ENCODE measurements at regions not wholly inside any gene's neighbourhood (a gene's known extent, or its start where the extent isn't known, plus 50 kb on each side); places are given as distances from the start of the nearest gene placed in this dataset.
A peak's percentile ranks its signal among the peaks of the same experiment; 100 is the strongest.

DNA sequence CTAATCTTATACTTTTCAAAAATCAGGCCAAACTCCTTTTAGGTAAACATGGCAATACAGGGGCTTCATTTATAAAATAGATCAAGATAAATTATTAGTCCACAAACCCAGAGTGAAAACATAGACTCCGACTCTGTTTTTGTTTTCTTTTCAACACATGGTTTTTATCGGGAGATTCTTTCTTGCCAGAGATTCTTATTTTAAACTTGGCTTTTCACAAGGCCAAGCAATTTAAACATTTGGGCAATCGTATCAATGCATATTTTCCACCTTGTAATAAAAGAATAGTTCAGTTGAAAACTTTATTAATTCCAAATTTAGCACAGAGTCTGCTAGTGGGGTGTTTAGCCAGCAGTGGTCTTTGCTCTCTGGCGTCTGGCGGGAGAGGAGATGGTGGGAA lies 71.9 kb downstream of the SOX11 start:
- Histone ChIP-seq H3K36me3 (ENCODE audit: control insufficient read depth, insufficient read depth, low read length) (no peaks in the 10 kb centered on the region), H3K4me3 (ENCODE audit: low read depth, low read length) (no peak overlapping the region), H3K27me3 (ENCODE audit: control insufficient read depth, insufficient read depth, low read length) (no peaks in the 10 kb centered on the region)
- DNase-seq (ENCODE audit: low read depth), result no peak
- TF ChIP-seq, protein P1, sequence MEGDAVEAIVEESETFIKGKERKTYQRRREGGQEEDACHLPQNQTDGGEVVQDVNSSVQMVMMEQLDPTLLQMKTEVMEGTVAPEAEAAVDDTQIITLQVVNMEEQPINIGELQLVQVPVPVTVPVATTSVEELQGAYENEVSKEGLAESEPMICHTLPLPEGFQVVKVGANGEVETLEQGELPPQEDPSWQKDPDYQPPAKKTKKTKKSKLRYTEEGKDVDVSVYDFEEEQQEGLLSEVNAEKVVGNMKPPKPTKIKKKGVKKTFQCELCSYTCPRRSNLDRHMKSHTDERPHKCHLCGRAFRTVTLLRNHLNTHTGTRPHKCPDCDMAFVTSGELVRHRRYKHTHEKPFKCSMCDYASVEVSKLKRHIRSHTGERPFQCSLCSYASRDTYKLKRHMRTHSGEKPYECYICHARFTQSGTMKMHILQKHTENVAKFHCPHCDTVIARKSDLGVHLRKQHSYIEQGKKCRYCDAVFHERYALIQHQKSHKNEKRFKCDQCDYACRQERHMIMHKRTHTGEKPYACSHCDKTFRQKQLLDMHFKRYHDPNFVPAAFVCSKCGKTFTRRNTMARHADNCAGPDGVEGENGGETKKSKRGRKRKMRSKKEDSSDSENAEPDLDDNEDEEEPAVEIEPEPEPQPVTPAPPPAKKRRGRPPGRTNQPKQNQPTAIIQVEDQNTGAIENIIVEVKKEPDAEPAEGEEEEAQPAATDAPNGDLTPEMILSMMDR (IDR thresholded peaks at IDR 0.05; ENCODE audit: insufficient read depth, low read depth, low read length), result no peak
- ChIA-PET POLR2A (no interaction called here), CTCF (no interaction called here)

DNA sequence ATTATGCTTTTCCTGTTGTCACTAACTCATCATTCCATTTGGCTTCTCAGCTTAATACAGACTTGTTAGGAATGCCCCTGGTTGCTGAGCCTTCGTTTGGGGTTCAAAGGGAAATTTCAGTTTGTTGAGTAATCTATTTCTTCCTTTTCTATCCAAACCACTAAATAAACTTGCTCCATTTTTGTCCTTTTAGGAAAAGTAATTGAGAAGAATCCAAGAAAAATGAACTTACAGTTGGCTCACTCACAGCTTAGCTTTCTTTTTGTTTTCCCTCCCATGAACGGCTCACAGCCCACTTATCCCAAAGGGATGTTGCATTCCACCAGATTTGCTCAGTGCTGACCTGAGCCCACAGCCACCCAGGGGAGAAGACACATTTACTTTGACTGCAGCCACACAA lies 73.9 kb downstream of the SOX11 start:
- no peak overlapping the region for H3K4me3 ChIP-seq (ENCODE audit: low read depth, low read length)
- TF ChIP-seq, protein P1 (IDR thresholded peaks at IDR 0.05; ENCODE audit: insufficient read depth, low read depth, low read length), result no peak
- H3K27me3 ChIP-seq (ENCODE audit: control insufficient read depth, insufficient read depth, low read length), result no peaks in the 10 kb centered on the region
- H3K36me3 ChIP-seq (ENCODE audit: control insufficient read depth, insufficient read depth, low read length), result no peaks in the 10 kb centered on the region
- peak; percentile 0 for DNase-seq (ENCODE audit: low read depth)
- CTCF ChIA-PET, result no interaction called here
- POLR2A ChIA-PET, result no interaction called here

DNA sequence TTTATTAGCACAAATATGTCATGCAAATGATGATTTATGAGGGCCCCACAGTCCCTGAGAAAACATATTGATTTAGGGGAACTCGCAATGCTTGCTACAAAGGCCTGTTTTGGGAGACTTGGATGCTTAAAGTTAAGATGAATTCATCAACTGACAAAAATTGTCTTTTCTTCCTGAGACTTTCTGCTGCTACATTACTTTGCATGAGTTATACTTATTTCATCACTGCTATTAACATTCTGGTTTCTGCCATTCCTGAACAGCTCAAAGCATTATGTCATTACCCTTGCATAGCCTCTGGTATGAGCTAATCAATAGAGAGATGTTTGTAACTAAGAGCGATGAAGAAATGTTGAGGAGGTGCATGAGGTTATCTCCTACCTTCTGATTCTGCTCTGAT lies 74.4 kb downstream of the SOX11 start:
- Histone ChIP-seq H3K27me3 (ENCODE audit: control insufficient read depth, insufficient read depth, low read length) (no peaks in the 10 kb centered on the region), H3K4me3 (ENCODE audit: low read depth, low read length) (no peak overlapping the region), H3K36me3 (ENCODE audit: control insufficient read depth, insufficient read depth, low read length) (no peaks in the 10 kb centered on the region)
- CTCF ChIA-PET, result no interaction called here
- POLR2A ChIA-PET, result no interaction called here
- no peak for DNase-seq (ENCODE audit: low read depth)
- TF ChIP-seq, protein P1 (IDR thresholded peaks at IDR 0.05; ENCODE audit: insufficient read depth, low read depth, low read length), result no peak

DNA sequence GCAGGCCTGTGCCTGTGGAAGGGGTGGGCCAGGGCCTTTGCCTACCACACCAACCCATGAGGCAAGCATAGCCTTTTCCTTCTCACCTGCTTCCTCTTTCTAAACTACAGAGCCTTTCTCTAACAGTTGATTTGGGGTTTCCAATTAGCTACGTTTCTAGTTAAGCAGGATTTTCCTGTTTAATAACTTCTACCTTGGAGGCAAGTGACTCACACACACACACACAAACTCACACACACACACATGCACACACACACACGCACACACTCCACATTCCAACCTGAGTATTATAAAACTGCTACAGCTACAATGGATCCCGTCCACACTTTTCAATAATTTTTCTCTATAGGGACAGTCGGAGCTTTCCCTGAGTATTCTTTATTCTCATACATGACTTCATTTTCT lies 84.9 kb downstream of the SOX11 start:
- H3K36me3 ChIP-seq (ENCODE audit: control insufficient read depth, insufficient read depth, low read length), result no peaks in the 10 kb centered on the region
- DNase-seq (ENCODE audit: low read depth), result no peak
- POLR2A ChIA-PET, result no interaction called here
- H3K4me3 ChIP-seq (ENCODE audit: low read depth, low read length), result no peak overlapping the region
- no peaks in the 10 kb centered on the region for H3K27me3 ChIP-seq (ENCODE audit: control insufficient read depth, insufficient read depth, low read length)
- CTCF ChIA-PET, result interaction anchor here (1.5 kb wide), 1 partner anchor 12 kb away, joined by 4 read pairs; no protein-coding TSS in a partner anchor
- TF ChIP-seq, protein P1 (IDR thresholded peaks at IDR 0.05; ENCODE audit: insufficient read depth, low read depth, low read length), result no peak

DNA sequence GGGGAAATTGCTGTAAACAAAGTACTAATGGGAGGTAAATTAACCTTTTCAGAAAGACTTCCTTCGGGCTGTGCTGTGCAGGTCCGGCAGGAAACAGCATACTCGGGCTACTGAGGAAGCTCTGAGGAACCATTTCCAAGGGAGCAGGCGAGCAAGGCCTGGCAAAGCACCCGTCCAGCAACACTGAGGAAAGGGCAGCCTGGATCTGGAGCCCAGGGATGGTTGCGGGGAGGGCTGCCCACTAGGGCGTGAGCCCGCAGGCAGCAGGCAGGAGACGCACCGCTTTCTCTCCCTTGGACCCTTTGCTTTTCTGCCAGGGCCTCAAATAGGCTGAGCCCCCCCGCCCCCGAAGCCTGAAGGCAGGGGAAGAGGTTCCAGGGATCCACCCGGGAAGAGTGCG lies 89.5 kb downstream of the SOX11 start:
- H3K36me3 ChIP-seq (ENCODE audit: control insufficient read depth, insufficient read depth, low read length), result no peaks in the 10 kb centered on the region
- CTCF ChIA-PET, result no interaction called here
- DNase-seq (ENCODE audit: low read depth), result no peak
- TF ChIP-seq, protein P1 (IDR thresholded peaks at IDR 0.05; ENCODE audit: insufficient read depth, low read depth, low read length), result no peak
- POLR2A ChIA-PET, result no interaction called here
- H3K4me3 ChIP-seq (ENCODE audit: low read depth, low read length), result no peak overlapping the region
- no peaks in the 10 kb centered on the region for H3K27me3 ChIP-seq (ENCODE audit: control insufficient read depth, insufficient read depth, low read length)
